ENCODE measurements at regions not wholly inside any gene's neighbourhood (a gene's known extent, or its start where the extent isn't known, plus 50 kb on each side); places are given as distances from the start of the nearest gene placed in this dataset.

DNA sequence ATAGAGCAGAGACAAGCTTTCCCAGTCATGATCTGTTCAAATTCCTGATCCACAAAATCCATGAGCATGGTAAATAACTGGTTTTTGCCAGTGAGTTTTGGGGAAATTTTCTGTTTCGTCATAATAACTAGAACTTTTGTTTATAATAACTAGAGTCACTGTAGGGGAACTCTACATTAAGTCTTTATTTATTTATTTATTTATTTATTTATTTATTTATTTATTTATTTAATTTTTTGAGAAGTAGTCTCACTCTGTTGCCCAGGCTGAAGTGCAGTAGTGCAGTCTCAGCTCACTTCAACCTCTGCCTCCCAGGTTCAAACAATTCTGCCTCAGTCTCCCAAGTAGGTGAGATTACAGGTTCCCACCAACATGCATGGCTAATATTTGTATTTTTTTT is 1106.8 kb downstream of the AMY1C start:
- DNase-seq (ENCODE audit: low spot score, unreplicated experiment): no peak
- Mint-ChIP-seq H3K4me3 (ENCODE audit: low read depth) (no peak overlapping the region), H3K27me3 (no peaks in the 10 kb centered on the region), H3K27ac (no peak overlapping the region), H3K9me3 (ENCODE audit: low read depth) (peaks cover 11% of the 10 kb centered on the region), H3K4me1 (ENCODE audit: low read depth) (no peaks in the 10 kb centered on the region), H3K36me3 (ENCODE audit: insufficient read depth) (no peaks in the 10 kb centered on the region)
- TF ChIP-seq, protein P1, sequence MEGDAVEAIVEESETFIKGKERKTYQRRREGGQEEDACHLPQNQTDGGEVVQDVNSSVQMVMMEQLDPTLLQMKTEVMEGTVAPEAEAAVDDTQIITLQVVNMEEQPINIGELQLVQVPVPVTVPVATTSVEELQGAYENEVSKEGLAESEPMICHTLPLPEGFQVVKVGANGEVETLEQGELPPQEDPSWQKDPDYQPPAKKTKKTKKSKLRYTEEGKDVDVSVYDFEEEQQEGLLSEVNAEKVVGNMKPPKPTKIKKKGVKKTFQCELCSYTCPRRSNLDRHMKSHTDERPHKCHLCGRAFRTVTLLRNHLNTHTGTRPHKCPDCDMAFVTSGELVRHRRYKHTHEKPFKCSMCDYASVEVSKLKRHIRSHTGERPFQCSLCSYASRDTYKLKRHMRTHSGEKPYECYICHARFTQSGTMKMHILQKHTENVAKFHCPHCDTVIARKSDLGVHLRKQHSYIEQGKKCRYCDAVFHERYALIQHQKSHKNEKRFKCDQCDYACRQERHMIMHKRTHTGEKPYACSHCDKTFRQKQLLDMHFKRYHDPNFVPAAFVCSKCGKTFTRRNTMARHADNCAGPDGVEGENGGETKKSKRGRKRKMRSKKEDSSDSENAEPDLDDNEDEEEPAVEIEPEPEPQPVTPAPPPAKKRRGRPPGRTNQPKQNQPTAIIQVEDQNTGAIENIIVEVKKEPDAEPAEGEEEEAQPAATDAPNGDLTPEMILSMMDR (IDR thresholded peaks at IDR 0.05; ENCODE audit: unreplicated experiment): no peak

DNA sequence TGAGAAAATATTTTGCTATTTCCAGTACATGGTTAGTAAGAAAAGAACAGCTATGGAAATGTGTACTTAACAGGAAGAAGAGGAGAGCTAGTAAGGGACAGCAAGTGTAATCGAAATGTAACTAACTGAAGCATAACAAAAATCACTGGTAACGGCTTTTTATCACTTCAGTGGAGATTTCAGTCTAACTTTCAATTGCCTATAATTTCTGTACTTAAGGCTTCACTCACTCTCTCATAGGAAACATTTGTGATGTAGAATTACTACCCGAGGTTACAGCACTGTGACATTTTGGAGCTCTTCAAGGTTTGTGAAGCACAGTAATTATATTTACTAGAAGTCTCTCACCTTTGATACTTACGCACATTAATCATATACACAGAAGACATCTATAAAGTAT is 1119.1 kb downstream of the AMY1C start:
- Mint-ChIP-seq H3K27me3 (no peaks in the 10 kb centered on the region), H3K4me1 (ENCODE audit: low read depth) (no peaks in the 10 kb centered on the region), H3K27ac (no peak overlapping the region), H3K36me3 (ENCODE audit: insufficient read depth) (no peaks in the 10 kb centered on the region), H3K9me3 (ENCODE audit: low read depth) (peaks cover 3% of the 10 kb centered on the region), H3K4me3 (ENCODE audit: low read depth) (no peak overlapping the region)
- TF ChIP-seq, protein P1 (IDR thresholded peaks at IDR 0.05; ENCODE audit: unreplicated experiment): no peak
- DNase-seq (ENCODE audit: low spot score, unreplicated experiment): no peak

DNA sequence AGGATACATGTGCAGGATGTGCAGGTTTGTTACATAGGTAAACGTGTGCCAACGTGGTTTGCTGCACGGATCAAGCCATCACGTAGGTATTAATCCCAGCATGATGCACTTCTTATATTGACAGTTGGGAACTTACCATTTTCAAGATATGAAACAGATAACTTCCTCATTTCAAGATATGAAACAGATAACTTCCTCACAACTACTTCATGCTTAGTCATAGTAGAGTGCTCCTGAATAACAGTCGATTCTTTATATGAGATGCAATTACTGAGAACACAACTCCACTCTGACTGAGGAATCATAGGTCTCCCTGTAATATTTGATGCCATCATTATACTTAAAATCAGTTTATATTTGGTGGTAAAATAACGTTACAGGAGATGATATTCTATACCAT is 1124.3 kb downstream of the AMY1C start:
- no peak overlapping the region for H3K4me3 Mint-ChIP-seq (ENCODE audit: low read depth)
- no peaks in the 10 kb centered on the region for H3K27me3 Mint-ChIP-seq
- no peak for DNase-seq (ENCODE audit: low spot score, unreplicated experiment)
- no peaks in the 10 kb centered on the region for H3K9me3 Mint-ChIP-seq (ENCODE audit: low read depth)
- no peaks in the 10 kb centered on the region for H3K4me1 Mint-ChIP-seq (ENCODE audit: low read depth)
- H3K36me3 Mint-ChIP-seq (ENCODE audit: insufficient read depth): no peaks in the 10 kb centered on the region
- TF ChIP-seq, protein P1 (IDR thresholded peaks at IDR 0.05; ENCODE audit: unreplicated experiment): no peak
- no peak overlapping the region for H3K27ac Mint-ChIP-seq

DNA sequence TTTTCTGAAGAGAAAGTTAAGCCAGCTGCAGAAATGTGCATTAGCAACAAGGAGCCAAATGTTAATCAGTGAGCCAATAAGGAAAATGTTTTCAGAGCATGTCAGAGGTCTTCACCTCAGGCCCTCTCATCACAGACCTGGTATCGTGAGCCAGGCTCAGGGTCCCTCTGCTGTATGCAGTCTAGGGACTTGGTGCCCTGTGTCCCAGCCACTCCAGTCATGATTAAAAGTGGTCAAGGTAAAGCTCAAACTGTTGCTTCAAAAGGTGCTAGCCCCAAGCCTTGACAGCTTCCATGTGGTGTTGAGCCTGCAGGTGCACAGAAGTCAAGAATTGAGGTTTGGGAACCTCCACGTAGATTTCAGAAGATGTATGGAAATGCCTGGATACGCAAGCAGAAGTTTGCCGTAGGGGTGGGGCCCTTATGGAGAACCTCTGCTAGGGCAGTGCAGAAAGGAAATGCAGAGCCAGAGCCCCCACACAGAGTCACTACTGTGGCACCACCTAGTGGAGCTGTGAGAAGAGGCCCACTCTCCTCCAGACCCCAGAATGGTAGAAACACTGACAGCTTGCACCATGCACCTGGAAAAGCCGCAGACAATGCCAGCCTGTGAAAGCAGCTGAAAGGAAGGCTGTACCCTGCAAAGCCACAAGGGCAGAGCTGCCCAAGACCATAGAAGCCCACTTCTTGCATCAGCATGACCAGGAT is 1128.7 kb downstream of the AMY1C start:
- TF ChIP-seq, protein P1 (IDR thresholded peaks at IDR 0.05; ENCODE audit: unreplicated experiment): peak; percentile 28
- H3K4me3 Mint-ChIP-seq (ENCODE audit: low read depth): no peak overlapping the region
- H3K27me3 Mint-ChIP-seq: no peaks in the 10 kb centered on the region
- no peak overlapping the region for H3K27ac Mint-ChIP-seq
- no peaks in the 10 kb centered on the region for H3K9me3 Mint-ChIP-seq (ENCODE audit: low read depth)
- no peaks in the 10 kb centered on the region for H3K36me3 Mint-ChIP-seq (ENCODE audit: insufficient read depth)
- no peaks in the 10 kb centered on the region for H3K4me1 Mint-ChIP-seq (ENCODE audit: low read depth)
- DNase-seq (ENCODE audit: low spot score, unreplicated experiment): no peak

DNA sequence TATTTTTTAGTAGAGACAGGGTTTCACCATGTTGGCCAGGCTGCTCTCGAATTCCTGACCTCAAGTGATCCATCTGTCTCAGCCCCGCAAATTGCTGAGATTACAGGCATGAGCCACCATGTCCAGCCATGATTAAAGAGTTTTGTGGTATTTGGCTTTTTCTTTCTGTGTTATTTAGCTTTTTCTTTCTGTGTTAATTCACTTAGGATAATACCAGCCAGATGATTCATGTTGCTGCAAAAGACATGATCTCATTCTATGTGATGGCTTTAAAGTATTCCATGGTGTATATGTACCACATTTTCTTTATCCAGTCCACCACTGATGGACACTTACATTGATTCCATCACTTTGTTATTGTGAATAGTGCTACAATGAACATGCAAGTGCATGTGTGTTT is 1135.2 kb downstream of the AMY1C start:
- Mint-ChIP-seq H3K9me3 (ENCODE audit: low read depth) (no peaks in the 10 kb centered on the region), H3K4me3 (ENCODE audit: low read depth) (no peak overlapping the region), H3K27ac (no peak overlapping the region), H3K27me3 (no peaks in the 10 kb centered on the region), H3K36me3 (ENCODE audit: insufficient read depth) (no peaks in the 10 kb centered on the region), H3K4me1 (ENCODE audit: low read depth) (no peaks in the 10 kb centered on the region)
- DNase-seq (ENCODE audit: low spot score, unreplicated experiment): no peak
- TF ChIP-seq, protein P1 (IDR thresholded peaks at IDR 0.05; ENCODE audit: unreplicated experiment): no peak

Data from progenitor cell of endocrine pancreas (in vitro differentiated cells).